Stimulated activated CD8-positive, alpha-beta memory T cell treated with anti-CD3 and anti-CD28 coated beads, Interleukin-15, amount 100 ng/mL, for 1 hour (primary cell): ENCODE measurements at regions not wholly inside any gene's neighbourhood (a gene's known extent, or its start where the extent isn't known, plus 50 kb on each side); places are given as distances from the start of the nearest gene placed in this dataset.
"Not testable (repeated sequence)": the region's sequence is repeated elsewhere in the genome, so short reads cannot be mapped to it uniquely, and the experiment has no call there.

Source experiments
- DNase-seq: peaks from one replicate; pipeline ENCODE4 v3.0.0-alpha.2; 2020; ENCODE audit warnings: low read depth

GRCh38 chr12:91887957-91888356 is 257.7 kb downstream of the BTG1 start:
- DNase-seq, result no peak

GRCh38 chr12:91885851-91886731 is 259.6 kb downstream of the BTG1 start:
- no peak for DNase-seq

GRCh38 chr12:91884230-91884629 is 261.4 kb downstream of the BTG1 start:
- DNase-seq, result no peak

- no peak for DNase-seq
Measured at GRCh38 chr12:91883811-91884210, 261.8 kb downstream of the BTG1 start.

GRCh38 chr12:91882910-91883309 is 262.7 kb downstream of the BTG1 start:
- no peak for DNase-seq

- no peak for DNase-seq
Measured at GRCh38 chr12:91880528-91880927, 265.1 kb downstream of the BTG1 start.

GRCh38 chr12:91877456-91878235 is 268.0 kb downstream of the BTG1 start:
- peak; percentile 19 for DNase-seq

GRCh38 chr12:91877022-91877421 is 268.6 kb downstream of the BTG1 start:
- DNase-seq, result peak; percentile 68

- DNase-seq, result not testable (repeated sequence)
Measured at GRCh38 chr12:91875671-91876070, 270.0 kb downstream of the BTG1 start.

GRCh38 chr12:91874086-91874865 is 271.4 kb downstream of the BTG1 start:
- DNase-seq, result no peak

- no peak for DNase-seq
Measured at GRCh38 chr12:91871751-91872150, 273.9 kb downstream of the BTG1 start.

GRCh38 chr12:91870872-91871707 is 274.6 kb downstream of the BTG1 start:
- no peak for DNase-seq

- no peak for DNase-seq
Measured at GRCh38 chr12:91868054-91868453, 277.6 kb downstream of the BTG1 start.

- no peak for DNase-seq
Measured at GRCh38 chr12:91866566-91866965, 279.1 kb downstream of the BTG1 start.

- no peak for DNase-seq
Measured at GRCh38 chr12:91863702-91864101, 281.9 kb downstream of the BTG1 start.

GRCh38 chr12:91861554-91861953 is 284.1 kb downstream of the BTG1 start:
- DNase-seq, result no peak

- no peak for DNase-seq
Measured at GRCh38 chr12:91859347-91859746, 286.3 kb downstream of the BTG1 start.

GRCh38 chr12:91857813-91858542 is 287.7 kb downstream of the BTG1 start:
- no peak for DNase-seq

GRCh38 chr12:91854725-91855124 is 290.9 kb downstream of the BTG1 start:
- no peak for DNase-seq

- DNase-seq, result no peak
Measured at GRCh38 chr12:91853350-91854127, 292.1 kb downstream of the BTG1 start.
